UCSD-AML1 (cell line): ENCODE measurements at regions not wholly inside any gene's neighbourhood (a gene's known extent, or its start where the extent isn't known, plus 50 kb on each side); places are given as distances from the start of the nearest gene placed in this dataset.

Experiments
- DNase-seq: peaks from one replicate; lab custom pipeline; 2025; ENCODE audit not compliant: unreplicated experiment; lab: John Stamatoyannopoulos, UW

GRCh38 chr1:244974106-244974505, 109.8 kb upstream of the HNRNPU start:
- no peak for DNase-seq

- no peak for DNase-seq
Measured at GRCh38 chr1:244971552-244972216, 107.3 kb upstream of the HNRNPU start.

- peak; percentile 97 for DNase-seq
Measured at GRCh38 chr1:244970744-244971551, 106.6 kb upstream of the HNRNPU start.

GRCh38 chr1:244970236-244970743, 105.9 kb upstream of the HNRNPU start:
- peak; percentile 91 for DNase-seq

- no peak for DNase-seq
Measured at GRCh38 chr1:244969355-244970235, 105.3 kb upstream of the HNRNPU start.

GRCh38 chr1:244968881-244969280, 104.5 kb upstream of the HNRNPU start:
- no peak for DNase-seq

GRCh38 chr1:244968471-244968871, 104.1 kb upstream of the HNRNPU start:
- DNase-seq = no peak

- DNase-seq = no peak
Measured at GRCh38 chr1:244967159-244967558, 102.8 kb upstream of the HNRNPU start.

- DNase-seq = no peak
Measured at GRCh38 chr1:244965185-244966030, 101.1 kb upstream of the HNRNPU start.

GRCh38 chr1:244964112-244964971, 100.0 kb upstream of the HNRNPU start:
- peak; percentile 21 for DNase-seq

- no peak for DNase-seq
Measured at GRCh38 chr1:244963231-244963826, 99.0 kb upstream of the HNRNPU start.

GRCh38 chr1:244962130-244962529, 97.8 kb upstream of the HNRNPU start:
- no peak for DNase-seq

GRCh38 chr1:244960904-244961303, 96.6 kb upstream of the HNRNPU start:
- DNase-seq = no peak

- no peak for DNase-seq
Measured at GRCh38 chr1:244958593-244958992, 94.2 kb upstream of the HNRNPU start.

GRCh38 chr1:244957525-244957924, 93.2 kb upstream of the HNRNPU start:
- no peak for DNase-seq

- DNase-seq = no peak
Measured at GRCh38 chr1:244957122-244957521, 92.8 kb upstream of the HNRNPU start.

- DNase-seq = no peak
Measured at GRCh38 chr1:244955661-244956060, 91.3 kb upstream of the HNRNPU start.

GRCh38 chr1:244954359-244954758, 90.0 kb upstream of the HNRNPU start:
- DNase-seq = no peak

- no peak for DNase-seq
Measured at GRCh38 chr1:244953901-244954300, 89.6 kb upstream of the HNRNPU start.
